ENCODE measurements at regions not wholly inside any gene's neighbourhood (a gene's known extent, or its start where the extent isn't known, plus 50 kb on each side); places are given as distances from the start of the nearest gene placed in this dataset.
"Not testable (repeated sequence)": the region's sequence is repeated elsewhere in the genome, so short reads cannot be mapped to it uniquely, and the experiment has no call there.

DNA sequence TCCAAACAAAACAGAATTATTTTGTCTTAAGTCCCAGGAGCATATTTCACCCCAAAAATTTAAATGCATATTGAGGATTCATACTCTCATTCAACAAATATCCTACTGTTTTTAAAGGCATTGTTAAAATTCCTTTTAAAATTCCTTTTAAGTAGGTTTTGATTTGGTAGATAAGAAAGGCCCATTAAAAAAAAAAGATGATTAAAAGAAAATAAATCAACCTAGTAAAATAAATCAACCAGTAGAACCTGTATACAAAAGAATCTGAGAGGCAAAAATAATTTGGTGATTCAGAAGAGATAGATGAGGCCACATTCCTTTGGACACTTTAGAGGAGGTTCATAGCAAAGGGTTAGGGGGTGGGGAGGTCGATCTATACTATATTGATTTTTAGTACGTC, 585.3 kb upstream of the TLE4 start:
- H3K36me3 Mint-ChIP-seq = no peaks in the 10 kb centered on the region
- TF ChIP-seq, protein P1, sequence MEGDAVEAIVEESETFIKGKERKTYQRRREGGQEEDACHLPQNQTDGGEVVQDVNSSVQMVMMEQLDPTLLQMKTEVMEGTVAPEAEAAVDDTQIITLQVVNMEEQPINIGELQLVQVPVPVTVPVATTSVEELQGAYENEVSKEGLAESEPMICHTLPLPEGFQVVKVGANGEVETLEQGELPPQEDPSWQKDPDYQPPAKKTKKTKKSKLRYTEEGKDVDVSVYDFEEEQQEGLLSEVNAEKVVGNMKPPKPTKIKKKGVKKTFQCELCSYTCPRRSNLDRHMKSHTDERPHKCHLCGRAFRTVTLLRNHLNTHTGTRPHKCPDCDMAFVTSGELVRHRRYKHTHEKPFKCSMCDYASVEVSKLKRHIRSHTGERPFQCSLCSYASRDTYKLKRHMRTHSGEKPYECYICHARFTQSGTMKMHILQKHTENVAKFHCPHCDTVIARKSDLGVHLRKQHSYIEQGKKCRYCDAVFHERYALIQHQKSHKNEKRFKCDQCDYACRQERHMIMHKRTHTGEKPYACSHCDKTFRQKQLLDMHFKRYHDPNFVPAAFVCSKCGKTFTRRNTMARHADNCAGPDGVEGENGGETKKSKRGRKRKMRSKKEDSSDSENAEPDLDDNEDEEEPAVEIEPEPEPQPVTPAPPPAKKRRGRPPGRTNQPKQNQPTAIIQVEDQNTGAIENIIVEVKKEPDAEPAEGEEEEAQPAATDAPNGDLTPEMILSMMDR (IDR thresholded peaks at IDR 0.05) = no peak
- TF ChIP-seq EZH2 (IDR thresholded peaks at IDR 0.05) (no peak), EZH2phosphoT487 (IDR thresholded peaks at IDR 0.05) (no peak)

DNA sequence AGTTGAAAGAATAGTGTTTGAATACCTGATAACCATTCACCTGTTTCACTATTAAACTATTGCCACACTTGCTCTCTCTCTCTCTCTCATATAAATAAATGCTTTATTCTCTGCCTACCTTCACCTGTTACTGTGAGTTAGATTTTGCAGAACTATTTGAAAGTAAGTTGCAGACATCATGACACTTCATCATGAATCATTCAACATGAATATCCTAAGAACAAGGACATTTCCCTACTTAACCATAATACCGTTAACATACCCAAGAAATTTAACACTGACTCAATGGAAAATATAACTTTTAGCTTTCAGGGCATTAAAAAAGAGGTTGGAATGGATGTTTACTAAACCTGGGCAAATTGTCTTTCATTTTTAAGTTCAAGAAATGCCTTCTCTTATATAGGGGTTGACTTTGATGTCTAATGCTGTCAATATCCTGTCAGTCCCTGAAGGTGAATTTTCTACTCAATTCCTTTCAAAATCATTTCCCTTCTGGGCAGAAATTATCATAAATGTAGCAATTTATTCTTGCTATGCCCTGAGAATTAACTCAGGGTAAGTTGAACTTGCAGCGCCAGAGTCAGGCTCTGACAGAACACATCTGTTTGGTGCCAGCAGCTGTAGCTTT, 582.6 kb upstream of the TLE4 start:
- no peak overlapping the region for H3K4me3 Mint-ChIP-seq
- peaks cover 10% of the 10 kb centered on the region for H3K4me1 Mint-ChIP-seq
- no peak overlapping the region for H3K4me2 ChIP-seq
- no peaks in the 10 kb centered on the region for H3K79me2 ChIP-seq (ENCODE audit: low read depth)
- no peaks in the 10 kb centered on the region for H3K36me3 ChIP-seq
- DNase-seq (ENCODE audit: low spot score) = no peak
- H3K27ac ChIP-seq = no peak overlapping the region
- no peak overlapping the region for H3K4me3 ChIP-seq
- H3K9ac ChIP-seq = no peak overlapping the region
- TF ChIP-seq EZH2 (IDR thresholded peaks at IDR 0.05) (no peak), EZH2phosphoT487 (IDR thresholded peaks at IDR 0.05) (no peak)
- TF ChIP-seq, protein P1 (IDR thresholded peaks at IDR 0.05) = no peak
- no peak overlapping the region for H3K27ac Mint-ChIP-seq
- H4K20me1 ChIP-seq (ENCODE audit: low read depth) = no peaks in the 10 kb centered on the region
- no peaks in the 10 kb centered on the region for H3K27me3 ChIP-seq
- H3K9me3 ChIP-seq (ENCODE audit: low read depth) = no peaks in the 10 kb centered on the region
- peaks cover 9% of the 10 kb centered on the region for H3K4me1 ChIP-seq
- H3F3A ChIP-seq (ENCODE audit: low read depth) = no peaks in the 10 kb centered on the region
- H2AFZ ChIP-seq (replicated peaks) = no peak overlapping the region
- H3K27me3 Mint-ChIP-seq (ENCODE audit: insufficient read depth, low read depth) = no peaks in the 10 kb centered on the region
- no peaks in the 10 kb centered on the region for H3K9me3 Mint-ChIP-seq
- no peaks in the 10 kb centered on the region for H3K36me3 Mint-ChIP-seq

More for the DNA sequence above, 585.3 kb upstream of the TLE4 start:
- H2AFZ ChIP-seq (replicated peaks) = no peak overlapping the region
- no peak overlapping the region for H3K9ac ChIP-seq
- Mint-ChIP-seq H3K4me1 (peaks cover 10% of the 10 kb centered on the region), H3K27ac (no peak overlapping the region), H3K9me3 (peaks cover 2% of the 10 kb centered on the region), H3K27me3 (ENCODE audit: insufficient read depth, low read depth) (peaks cover 2% of the 10 kb centered on the region), H3K4me3 (no peak overlapping the region)
- no peak for DNase-seq (ENCODE audit: low spot score)
- H3F3A ChIP-seq (ENCODE audit: low read depth) = no peaks in the 10 kb centered on the region
- no peaks in the 10 kb centered on the region for H3K36me3 ChIP-seq
- H3K4me2 ChIP-seq = no peak overlapping the region
- no peaks in the 10 kb centered on the region for H3K27me3 ChIP-seq
- no peak overlapping the region for H3K4me3 ChIP-seq
- no peaks in the 10 kb centered on the region for H3K79me2 ChIP-seq (ENCODE audit: low read depth)
- no peaks in the 10 kb centered on the region for H4K20me1 ChIP-seq (ENCODE audit: low read depth)
- peaks cover 9% of the 10 kb centered on the region for H3K4me1 ChIP-seq
- no peaks in the 10 kb centered on the region for H3K9me3 ChIP-seq (ENCODE audit: low read depth)
- no peak overlapping the region for H3K27ac ChIP-seq

DNA sequence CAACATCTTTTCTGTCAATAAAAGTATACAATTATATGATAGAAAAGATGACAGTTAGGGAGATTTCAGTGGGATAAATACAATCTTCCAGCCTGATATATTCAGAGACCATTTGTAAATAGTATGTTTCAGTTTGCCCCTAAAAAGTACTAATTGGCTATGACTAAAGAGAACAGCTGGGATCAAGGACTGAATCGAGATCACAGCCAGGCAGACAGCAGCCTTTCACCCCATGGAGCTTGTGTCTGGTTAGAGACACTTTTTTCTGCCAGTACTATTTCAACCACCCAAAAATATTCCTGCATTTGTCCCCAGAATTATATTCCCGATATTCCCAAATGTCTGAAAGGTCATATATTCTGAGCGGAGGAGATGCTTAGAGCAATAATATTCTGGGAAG, 577.3 kb upstream of the TLE4 start:
- H3K4me1 Mint-ChIP-seq = peaks cover 2% of the 10 kb centered on the region
- no peaks in the 10 kb centered on the region for H3K79me2 ChIP-seq (ENCODE audit: low read depth)
- no peak overlapping the region for H3K27ac ChIP-seq
- H3K4me3 ChIP-seq = no peak overlapping the region
- no peaks in the 10 kb centered on the region for H3K27me3 Mint-ChIP-seq (ENCODE audit: insufficient read depth, low read depth)
- H3K4me3 Mint-ChIP-seq = no peak overlapping the region
- H3K27me3 ChIP-seq = no peaks in the 10 kb centered on the region
- no peaks in the 10 kb centered on the region for H3K36me3 ChIP-seq
- H3K9ac ChIP-seq = no peak overlapping the region
- H4K20me1 ChIP-seq (ENCODE audit: low read depth) = no peaks in the 10 kb centered on the region
- H3K4me1 ChIP-seq = no peaks in the 10 kb centered on the region
- no peak overlapping the region for H3K27ac Mint-ChIP-seq
- H3K36me3 Mint-ChIP-seq = no peaks in the 10 kb centered on the region
- no peak for DNase-seq (ENCODE audit: low spot score)
- no peak overlapping the region for H3K4me2 ChIP-seq
- no peak overlapping the region for H2AFZ ChIP-seq (replicated peaks)
- no peaks in the 10 kb centered on the region for H3F3A ChIP-seq (ENCODE audit: low read depth)
- no peaks in the 10 kb centered on the region for H3K9me3 ChIP-seq (ENCODE audit: low read depth)
- TF ChIP-seq, protein P1 (IDR thresholded peaks at IDR 0.05) = no peak
- TF ChIP-seq EZH2phosphoT487 (IDR thresholded peaks at IDR 0.05) = no peak
- no peak for TF ChIP-seq EZH2 (IDR thresholded peaks at IDR 0.05)
- no peaks in the 10 kb centered on the region for H3K9me3 Mint-ChIP-seq

DNA sequence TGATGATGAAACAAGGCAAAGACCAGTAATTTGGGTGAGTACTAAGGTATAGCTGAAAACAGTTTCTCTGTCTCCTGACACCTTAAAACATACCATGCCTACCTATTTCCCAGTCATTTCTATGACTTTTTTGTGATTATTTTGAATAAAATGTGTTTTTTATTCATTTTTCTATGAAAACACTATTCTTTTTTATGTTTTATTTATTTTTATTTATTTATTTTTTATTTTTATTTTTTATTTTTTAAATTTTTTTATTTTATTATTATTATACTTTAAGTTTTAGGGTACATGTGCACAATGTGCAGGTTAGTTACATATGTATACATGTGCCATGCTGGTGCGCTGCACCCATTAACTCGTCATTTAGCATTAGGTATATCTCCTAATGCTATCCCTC, 576.8 kb upstream of the TLE4 start:
- not testable (repeated sequence) for DNase-seq (ENCODE audit: low spot score)

More for the DNA sequence above, 576.8 kb upstream of the TLE4 start:
- not testable (repeated sequence) for H4K20me1 ChIP-seq (ENCODE audit: low read depth); H3F3A ChIP-seq (ENCODE audit: low read depth); H3K4me3 Mint-ChIP-seq; H3K79me2 ChIP-seq (ENCODE audit: low read depth); H3K27ac ChIP-seq; H3K4me1 ChIP-seq; H3K27me3 Mint-ChIP-seq (ENCODE audit: insufficient read depth, low read depth); H3K36me3 ChIP-seq; H3K27ac Mint-ChIP-seq; H3K4me3 ChIP-seq; H3K9ac ChIP-seq; H3K9me3 Mint-ChIP-seq; H3K9me3 ChIP-seq (ENCODE audit: low read depth); H3K4me2 ChIP-seq; H2AFZ ChIP-seq (replicated peaks); H3K4me1 Mint-ChIP-seq; H3K36me3 Mint-ChIP-seq; H3K27me3 ChIP-seq
